Tibial nerve (tissue), 4 donors: ENCODE measurements at regions not wholly inside any gene's neighbourhood (a gene's known extent, or its start where the extent isn't known, plus 50 kb on each side); places are given as distances from the start of the nearest gene placed in this dataset.

ENCODE experiments used
- EP300 ChIP-seq, 2 donors: sonication (generic); formaldehyde crosslinking; IDR thresholded peaks; one replicate each; pipeline ENCODE4 v1.6.1; 2017; ENCODE audit warnings: antibody characterized with exemption in 2 of 2, mild to moderate bottlenecking in 1 of 2
- POLR2A ChIP-seq, 2 donors: fragments of 450-650 bp; IDR thresholded peaks; one replicate each; pipeline ENCODE4 v1.6.1; 2017; ENCODE audit warnings: antibody characterized with exemption in 2 of 2, mild to moderate bottlenecking in 2 of 2, moderate library complexity in 2 of 2
- TF ChIP-seq, protein P1 (sequence below), 5 experiments: fragments of 200-600 bp in 3 of 5; fragments of 450-650 bp in 2 of 5; sonication (generic) in 3 of 5; IDR thresholded peaks; one replicate each; pipeline ENCODE4 v1.5.1; 2016 to 2019; ENCODE audit warnings: antibody characterized with exemption in 5 of 5, mild to moderate bottlenecking in 3 of 5, moderate library complexity in 2 of 5

DNA sequence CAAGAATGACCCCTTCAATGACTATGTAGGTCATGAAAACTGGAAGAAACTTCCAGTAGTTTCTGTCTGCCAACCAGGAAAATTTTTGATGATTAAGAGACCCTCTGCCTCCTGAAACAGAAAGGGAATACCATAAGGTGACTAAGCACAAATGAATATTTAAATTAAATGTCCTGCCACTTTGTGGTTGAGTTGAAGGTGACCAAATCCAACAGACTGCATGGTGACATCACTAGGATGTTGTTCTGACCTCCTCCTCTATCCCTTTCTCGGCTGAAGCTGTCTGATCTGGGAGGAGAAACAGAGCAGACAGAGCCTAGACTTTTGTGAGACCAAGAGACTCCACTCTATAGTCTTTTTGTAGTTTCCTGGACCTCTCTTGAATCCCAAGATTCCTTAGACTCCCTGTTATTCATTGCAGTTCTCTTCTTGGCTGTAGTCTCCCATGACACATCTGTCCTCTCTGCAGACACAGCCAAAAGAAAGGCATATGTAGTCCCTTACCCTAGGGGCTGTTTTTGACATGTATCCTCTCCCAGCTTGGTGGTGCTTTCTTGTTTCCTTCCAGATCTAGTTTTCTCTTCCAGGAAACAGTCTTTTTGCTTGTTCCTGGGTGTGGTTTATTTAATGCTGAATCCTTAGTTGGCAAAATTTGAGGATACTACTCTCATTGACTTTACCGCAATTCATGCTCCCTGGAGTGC, 55.2 kb upstream of the UBE3A start:
- TF ChIP-seq, protein P1, sequence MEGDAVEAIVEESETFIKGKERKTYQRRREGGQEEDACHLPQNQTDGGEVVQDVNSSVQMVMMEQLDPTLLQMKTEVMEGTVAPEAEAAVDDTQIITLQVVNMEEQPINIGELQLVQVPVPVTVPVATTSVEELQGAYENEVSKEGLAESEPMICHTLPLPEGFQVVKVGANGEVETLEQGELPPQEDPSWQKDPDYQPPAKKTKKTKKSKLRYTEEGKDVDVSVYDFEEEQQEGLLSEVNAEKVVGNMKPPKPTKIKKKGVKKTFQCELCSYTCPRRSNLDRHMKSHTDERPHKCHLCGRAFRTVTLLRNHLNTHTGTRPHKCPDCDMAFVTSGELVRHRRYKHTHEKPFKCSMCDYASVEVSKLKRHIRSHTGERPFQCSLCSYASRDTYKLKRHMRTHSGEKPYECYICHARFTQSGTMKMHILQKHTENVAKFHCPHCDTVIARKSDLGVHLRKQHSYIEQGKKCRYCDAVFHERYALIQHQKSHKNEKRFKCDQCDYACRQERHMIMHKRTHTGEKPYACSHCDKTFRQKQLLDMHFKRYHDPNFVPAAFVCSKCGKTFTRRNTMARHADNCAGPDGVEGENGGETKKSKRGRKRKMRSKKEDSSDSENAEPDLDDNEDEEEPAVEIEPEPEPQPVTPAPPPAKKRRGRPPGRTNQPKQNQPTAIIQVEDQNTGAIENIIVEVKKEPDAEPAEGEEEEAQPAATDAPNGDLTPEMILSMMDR (IDR thresholded peaks at IDR 0.05): no peak
- TF ChIP-seq EP300 (IDR thresholded peaks at IDR 0.05) (no peak), POLR2A (IDR thresholded peaks at IDR 0.05) (no peak)
